ENCODE measurements at regions not wholly inside any gene's neighbourhood (a gene's known extent, or its start where the extent isn't known, plus 50 kb on each side); places are given as distances from the start of the nearest gene placed in this dataset.

DNA sequence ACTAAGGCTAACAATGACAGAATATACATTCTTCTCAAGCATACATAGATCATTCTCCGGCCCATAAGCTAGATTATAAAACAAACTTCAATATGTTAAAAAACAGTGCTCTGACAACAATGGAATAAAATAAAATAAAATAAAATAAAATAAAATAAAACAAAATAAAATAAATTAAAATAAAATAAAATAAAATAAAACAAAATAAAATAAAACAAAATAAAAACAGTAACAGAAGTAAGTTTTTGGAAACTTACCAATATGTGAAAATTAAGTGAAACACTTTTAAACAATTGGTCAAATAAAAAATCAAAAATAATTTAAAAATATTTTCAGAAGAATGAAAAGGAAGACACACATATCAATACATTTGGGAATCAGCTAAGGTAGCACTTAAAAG lies 1785.8 kb upstream of the PCDH20 start:
- 97% methylated on average over 1 of the region's 1 CpG for WGBS
- H3K4me3 ChIP-seq = no peak overlapping the region
- DNase-seq (ENCODE audit: low spot score in 2 of 2) = no peak
- no peaks in the 10 kb centered on the region for H3K36me3 ChIP-seq
- no peaks in the 10 kb centered on the region for H3K27me3 ChIP-seq
- H3K9me3 ChIP-seq = no peaks in the 10 kb centered on the region
- H3K27ac ChIP-seq = no peak overlapping the region
- no peaks in the 10 kb centered on the region for H3K4me1 ChIP-seq
- TF ChIP-seq EP300 (IDR thresholded peaks at IDR 0.05) (no peak), POLR2AphosphoS5 (IDR thresholded peaks at IDR 0.05) (no peak), POLR2A (IDR thresholded peaks at IDR 0.05) (no peak)
- TF ChIP-seq, protein P1, sequence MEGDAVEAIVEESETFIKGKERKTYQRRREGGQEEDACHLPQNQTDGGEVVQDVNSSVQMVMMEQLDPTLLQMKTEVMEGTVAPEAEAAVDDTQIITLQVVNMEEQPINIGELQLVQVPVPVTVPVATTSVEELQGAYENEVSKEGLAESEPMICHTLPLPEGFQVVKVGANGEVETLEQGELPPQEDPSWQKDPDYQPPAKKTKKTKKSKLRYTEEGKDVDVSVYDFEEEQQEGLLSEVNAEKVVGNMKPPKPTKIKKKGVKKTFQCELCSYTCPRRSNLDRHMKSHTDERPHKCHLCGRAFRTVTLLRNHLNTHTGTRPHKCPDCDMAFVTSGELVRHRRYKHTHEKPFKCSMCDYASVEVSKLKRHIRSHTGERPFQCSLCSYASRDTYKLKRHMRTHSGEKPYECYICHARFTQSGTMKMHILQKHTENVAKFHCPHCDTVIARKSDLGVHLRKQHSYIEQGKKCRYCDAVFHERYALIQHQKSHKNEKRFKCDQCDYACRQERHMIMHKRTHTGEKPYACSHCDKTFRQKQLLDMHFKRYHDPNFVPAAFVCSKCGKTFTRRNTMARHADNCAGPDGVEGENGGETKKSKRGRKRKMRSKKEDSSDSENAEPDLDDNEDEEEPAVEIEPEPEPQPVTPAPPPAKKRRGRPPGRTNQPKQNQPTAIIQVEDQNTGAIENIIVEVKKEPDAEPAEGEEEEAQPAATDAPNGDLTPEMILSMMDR (IDR thresholded peaks at IDR 0.05) = no peak

DNA sequence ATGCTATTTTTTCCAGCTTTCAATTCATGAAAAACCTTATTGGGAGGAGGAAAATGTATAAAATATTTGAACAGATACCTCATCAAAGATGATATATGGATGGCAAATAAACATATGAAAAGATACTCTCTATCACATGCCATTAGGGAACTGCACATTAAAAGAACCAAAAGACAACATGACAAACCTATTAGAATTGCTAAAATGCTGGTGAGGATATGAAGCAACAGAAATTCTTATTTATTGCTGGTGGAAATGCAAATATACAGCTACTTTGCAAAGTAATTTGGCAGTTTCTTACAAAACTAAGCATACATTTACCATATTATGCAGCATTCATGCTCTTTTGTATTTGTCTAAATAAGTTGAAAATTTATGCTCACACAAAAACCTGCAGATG lies 1783.9 kb upstream of the PCDH20 start:
- Histone ChIP-seq H3K4me3 (no peak overlapping the region), H3K9me3 (no peaks in the 10 kb centered on the region), H3K4me1 (no peaks in the 10 kb centered on the region), H3K27me3 (no peaks in the 10 kb centered on the region), H3K36me3 (no peaks in the 10 kb centered on the region), H3K27ac (no peak overlapping the region)
- TF ChIP-seq POLR2A (IDR thresholded peaks at IDR 0.05) = no peak
- TF ChIP-seq, protein P1 (IDR thresholded peaks at IDR 0.05) = no peak
- TF ChIP-seq EP300 (IDR thresholded peaks at IDR 0.05) = no peak
- no peak for TF ChIP-seq POLR2AphosphoS5 (IDR thresholded peaks at IDR 0.05)
- DNase-seq (ENCODE audit: low spot score in 2 of 2) = no peak

DNA sequence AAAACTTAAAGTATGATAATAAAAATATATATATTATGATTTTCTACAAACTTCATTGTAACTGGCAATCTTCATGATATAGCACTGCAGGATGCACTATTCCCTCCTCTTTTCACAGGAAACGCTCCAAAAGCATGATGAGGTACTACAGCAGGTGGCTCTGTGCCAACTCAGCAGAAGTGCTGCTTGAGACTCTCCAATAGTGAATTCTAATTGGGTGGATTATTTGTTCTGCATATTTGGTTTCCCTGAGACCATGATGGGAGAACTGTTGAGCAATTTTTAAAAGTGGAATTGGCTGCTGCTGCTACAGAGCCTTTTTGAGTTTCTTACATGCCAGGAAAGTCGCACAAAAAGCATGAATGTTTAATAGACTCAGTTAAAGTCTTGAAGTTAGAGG lies 1782.4 kb upstream of the PCDH20 start:
- Histone ChIP-seq H3K36me3 (no peaks in the 10 kb centered on the region), H3K27ac (no peak overlapping the region), H3K4me1 (no peaks in the 10 kb centered on the region), H3K4me3 (no peak overlapping the region), H3K9me3 (no peaks in the 10 kb centered on the region), H3K27me3 (no peaks in the 10 kb centered on the region)
- TF ChIP-seq POLR2A (IDR thresholded peaks at IDR 0.05) (no peak), POLR2AphosphoS5 (IDR thresholded peaks at IDR 0.05) (no peak), EP300 (IDR thresholded peaks at IDR 0.05) (no peak)
- TF ChIP-seq, protein P1 (IDR thresholded peaks at IDR 0.05) = no peak
- 44% methylated on average over 2 of the region's 2 CpGs for WGBS
- DNase-seq (ENCODE audit: low spot score in 2 of 2) = no peak

DNA sequence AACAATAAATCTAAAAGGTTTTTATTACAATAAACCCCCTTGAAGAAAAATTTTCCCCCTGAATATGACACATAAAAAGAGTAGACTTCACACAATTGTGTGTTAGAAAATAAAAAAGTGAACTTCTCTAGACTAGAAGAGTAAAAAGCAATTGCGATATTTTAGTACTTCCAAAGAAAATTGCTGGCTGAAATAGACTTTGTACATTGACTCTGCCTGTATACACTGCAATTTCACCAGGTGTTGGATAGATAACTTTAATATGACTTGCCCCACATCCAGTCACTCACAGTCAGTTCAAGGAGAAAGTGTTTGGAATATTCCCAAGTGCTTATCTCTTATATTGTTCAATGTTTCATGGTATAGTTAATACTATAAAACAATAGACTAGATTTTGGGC lies 1780.1 kb upstream of the PCDH20 start:
- H3K27me3 ChIP-seq = no peaks in the 10 kb centered on the region
- TF ChIP-seq POLR2A (IDR thresholded peaks at IDR 0.05) = no peak
- TF ChIP-seq EP300 (IDR thresholded peaks at IDR 0.05) = no peak
- TF ChIP-seq, protein P1 (IDR thresholded peaks at IDR 0.05) = no peak
- TF ChIP-seq POLR2AphosphoS5 (IDR thresholded peaks at IDR 0.05) = no peak
- H3K36me3 ChIP-seq = no peaks in the 10 kb centered on the region
- WGBS = 95% methylated on average over 1 of the region's 1 CpG
- no peaks in the 10 kb centered on the region for H3K9me3 ChIP-seq
- no peak for DNase-seq (ENCODE audit: low spot score in 2 of 2)
- no peak overlapping the region for H3K27ac ChIP-seq
- no peak overlapping the region for H3K4me3 ChIP-seq
- no peaks in the 10 kb centered on the region for H3K4me1 ChIP-seq

DNA sequence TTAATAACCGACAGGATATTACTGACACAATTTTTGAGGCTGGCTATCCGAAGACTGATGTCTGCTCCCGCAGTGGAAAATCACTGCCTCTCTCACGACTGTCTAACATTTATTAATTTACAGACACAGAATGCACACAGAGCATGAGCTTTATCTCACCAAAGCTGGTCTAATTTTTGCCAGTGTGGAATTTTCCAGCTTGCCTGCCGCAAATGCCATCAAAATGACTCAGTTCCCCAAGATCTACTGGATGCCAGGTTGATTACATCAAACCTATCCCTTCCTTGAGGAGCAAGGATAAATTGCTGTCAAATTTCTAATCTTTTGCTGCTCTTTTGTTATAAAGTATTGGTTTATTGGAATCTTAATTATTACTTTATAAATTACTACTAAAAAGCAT lies 1775.1 kb upstream of the PCDH20 start:
- Histone ChIP-seq H3K36me3 (no peaks in the 10 kb centered on the region), H3K4me3 (no peak overlapping the region), H3K27ac (no peak overlapping the region), H3K27me3 (no peaks in the 10 kb centered on the region), H3K9me3 (peaks cover 4% of the 10 kb centered on the region), H3K4me1 (no peaks in the 10 kb centered on the region)
- no peak for DNase-seq (ENCODE audit: low spot score in 2 of 2)
- TF ChIP-seq POLR2AphosphoS5 (IDR thresholded peaks at IDR 0.05) = no peak
- no peak for TF ChIP-seq POLR2A (IDR thresholded peaks at IDR 0.05)
- TF ChIP-seq, protein P1 (IDR thresholded peaks at IDR 0.05) = no peak
- no peak for TF ChIP-seq EP300 (IDR thresholded peaks at IDR 0.05)
- 69% methylated on average over 5 of the region's 5 CpGs for WGBS

All from suprapubic skin (tissue), 4 donors.